ENCODE measurements at regions not wholly inside any gene's neighbourhood (a gene's known extent, or its start where the extent isn't known, plus 50 kb on each side); places are given as distances from the start of the nearest gene placed in this dataset.

GRCh38 chr6:43926634-43927531 lies 156.9 kb downstream of the VEGFA start (continued):
- peak; percentile 99 for TF ChIP-seq SNAI1 (CRISPR knock-in tag; IDR thresholded peaks at IDR 0.05; ENCODE audit: borderline replicate concordance)
- TF ChIP-seq LRRFIP1 (CRISPR knock-in tag; conservative IDR thresholded peaks at IDR 0.05), result no peak
- peak; percentile 95 for TF ChIP-seq GATAD2A (CRISPR knock-in tag; IDR thresholded peaks at IDR 0.05)
- no peak; the same call in 1 of the 2 replicates for TF ChIP-seq ZBTB25 (CRISPR knock-in tag; IDR thresholded peaks at IDR 0.05)
- TF ChIP-seq MAFF (IDR thresholded peaks at IDR 0.05; ENCODE audit: low read depth, low read length), result no peak
- TF ChIP-seq ZSCAN12 (CRISPR knock-in tag; IDR thresholded peaks at IDR 0.05), result no peak
- TF ChIP-seq U2AF2 (IDR thresholded peaks at IDR 0.05; ENCODE audit: low read depth, low read length), result no peak
- TF ChIP-seq CEBPZ (IDR thresholded peaks at IDR 0.05; ENCODE audit: low read length), result no peak
- TF ChIP-seq TFE3 (CRISPR knock-in tag; IDR thresholded peaks at IDR 0.05), result peak; percentile 91
- TF ChIP-seq RARA (CRISPR knock-in tag; IDR thresholded peaks at IDR 0.05), result peak; percentile 82
- no peak for TF ChIP-seq XBP1 (CRISPR knock-in tag; IDR thresholded peaks at IDR 0.05)
- TF ChIP-seq ZFP36 (IDR thresholded peaks at IDR 0.05; ENCODE audit: borderline replicate concordance, low read depth, low read length, partially characterized antibody), result no peak
- TF ChIP-seq GATA4 (IDR thresholded peaks at IDR 0.05; ENCODE audit: borderline replicate concordance, low read depth), result peak; percentile 93; the same call in 1 of the 2 replicates
- TF ChIP-seq GMEB1 (CRISPR knock-in tag; IDR thresholded peaks at IDR 0.05; ENCODE audit: borderline replicate concordance), result no peak; the same call in 1 of the 2 replicates
- no peak; the same call in 1 of the 2 replicates for TF ChIP-seq GTF3A (CRISPR knock-in tag; conservative IDR thresholded peaks at IDR 0.05)
- no peak for TF ChIP-seq PLRG1 (conservative IDR thresholded peaks at IDR 0.05)
